LNCAP (cell line): ENCODE measurements at regions not wholly inside any gene's neighbourhood (a gene's known extent, or its start where the extent isn't known, plus 50 kb on each side); places are given as distances from the start of the nearest gene placed in this dataset.

Experiments used
- TF ChIP-seq, protein P1 (sequence below): fragments of 450-650 bp; IDR thresholded peaks from 2 replicates; pipeline ENCODE4 v1.5.1; 2017; ENCODE audit warnings: mild to moderate bottlenecking

DNA sequence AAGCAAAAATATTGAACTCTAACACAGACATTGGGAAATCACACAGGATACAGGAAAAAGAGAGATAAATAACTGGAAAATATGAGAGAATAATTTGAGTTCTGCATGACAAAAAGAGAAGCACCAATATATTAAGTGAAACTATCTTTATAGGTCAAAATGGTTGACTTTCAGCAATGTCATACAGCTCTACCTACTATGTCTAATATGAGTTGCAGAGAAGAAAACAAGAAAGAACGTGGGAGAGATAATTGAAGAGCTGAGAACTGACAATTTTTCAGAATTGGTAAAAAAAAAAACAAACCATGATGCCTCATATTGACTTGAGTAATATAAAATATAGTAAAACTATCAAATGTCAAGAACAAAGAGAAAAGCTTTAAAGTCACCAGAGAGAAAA, 221.7 kb downstream of the BCL11B start:
- TF ChIP-seq, protein P1, sequence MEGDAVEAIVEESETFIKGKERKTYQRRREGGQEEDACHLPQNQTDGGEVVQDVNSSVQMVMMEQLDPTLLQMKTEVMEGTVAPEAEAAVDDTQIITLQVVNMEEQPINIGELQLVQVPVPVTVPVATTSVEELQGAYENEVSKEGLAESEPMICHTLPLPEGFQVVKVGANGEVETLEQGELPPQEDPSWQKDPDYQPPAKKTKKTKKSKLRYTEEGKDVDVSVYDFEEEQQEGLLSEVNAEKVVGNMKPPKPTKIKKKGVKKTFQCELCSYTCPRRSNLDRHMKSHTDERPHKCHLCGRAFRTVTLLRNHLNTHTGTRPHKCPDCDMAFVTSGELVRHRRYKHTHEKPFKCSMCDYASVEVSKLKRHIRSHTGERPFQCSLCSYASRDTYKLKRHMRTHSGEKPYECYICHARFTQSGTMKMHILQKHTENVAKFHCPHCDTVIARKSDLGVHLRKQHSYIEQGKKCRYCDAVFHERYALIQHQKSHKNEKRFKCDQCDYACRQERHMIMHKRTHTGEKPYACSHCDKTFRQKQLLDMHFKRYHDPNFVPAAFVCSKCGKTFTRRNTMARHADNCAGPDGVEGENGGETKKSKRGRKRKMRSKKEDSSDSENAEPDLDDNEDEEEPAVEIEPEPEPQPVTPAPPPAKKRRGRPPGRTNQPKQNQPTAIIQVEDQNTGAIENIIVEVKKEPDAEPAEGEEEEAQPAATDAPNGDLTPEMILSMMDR, result no peak

DNA sequence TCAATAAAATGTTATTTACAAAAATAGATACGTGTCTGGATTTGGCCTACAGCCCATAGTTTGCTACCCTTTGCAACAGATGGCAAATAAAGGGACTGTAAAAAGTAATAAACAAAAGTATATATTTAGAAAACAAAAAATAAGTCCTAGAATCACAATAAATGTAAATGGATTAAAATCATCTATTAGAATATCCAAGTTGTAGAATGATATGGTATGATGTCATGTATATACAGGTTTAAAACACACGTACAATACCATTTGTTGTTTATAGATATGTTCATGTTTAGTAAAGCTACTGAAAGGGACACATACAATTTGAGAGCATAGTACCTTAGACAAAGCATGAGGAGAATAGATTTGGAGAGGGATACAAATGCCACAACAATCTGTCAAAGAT, 219.5 kb downstream of the BCL11B start:
- TF ChIP-seq, protein P1, result no peak

DNA sequence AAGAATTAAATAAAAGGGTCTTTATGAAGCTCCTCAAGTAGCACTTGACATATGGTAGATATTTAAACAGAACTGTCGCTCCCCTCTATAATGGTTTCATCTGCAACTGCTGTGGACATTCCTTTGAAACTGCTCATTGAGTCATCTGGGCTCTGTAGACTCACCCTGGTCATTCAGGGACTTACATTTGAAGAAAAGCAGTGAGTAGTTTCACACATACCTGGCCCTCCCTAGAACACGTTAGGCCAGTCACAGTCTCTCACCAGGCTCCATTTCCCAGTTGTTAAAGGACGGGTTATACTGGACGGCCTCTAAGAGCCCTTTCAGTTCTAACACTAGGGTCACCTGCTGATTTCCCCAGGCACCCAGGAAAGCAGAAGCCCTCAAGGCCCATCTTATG, 217.0 kb downstream of the BCL11B start:
- TF ChIP-seq, protein P1, result no peak

DNA sequence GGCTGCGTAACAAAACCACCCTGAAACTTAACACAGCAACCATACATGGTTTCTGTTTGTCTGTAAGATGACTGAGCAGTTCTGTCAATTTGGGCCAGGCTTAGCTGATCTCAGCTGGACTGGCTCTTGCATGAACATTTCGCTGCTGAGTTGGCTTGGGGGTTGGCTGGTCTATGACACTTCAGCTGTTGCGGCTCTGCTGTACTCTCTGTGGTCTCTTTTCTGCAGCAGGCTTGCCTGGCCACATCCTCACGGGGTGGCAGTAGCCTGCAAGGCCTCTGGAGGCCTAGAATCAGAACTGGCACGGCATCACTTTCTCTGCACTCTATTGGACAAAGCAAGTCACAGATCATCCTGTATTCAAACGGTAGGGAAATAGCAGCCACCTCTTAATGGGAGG, 216.2 kb downstream of the BCL11B start:
- TF ChIP-seq, protein P1, result no peak

DNA sequence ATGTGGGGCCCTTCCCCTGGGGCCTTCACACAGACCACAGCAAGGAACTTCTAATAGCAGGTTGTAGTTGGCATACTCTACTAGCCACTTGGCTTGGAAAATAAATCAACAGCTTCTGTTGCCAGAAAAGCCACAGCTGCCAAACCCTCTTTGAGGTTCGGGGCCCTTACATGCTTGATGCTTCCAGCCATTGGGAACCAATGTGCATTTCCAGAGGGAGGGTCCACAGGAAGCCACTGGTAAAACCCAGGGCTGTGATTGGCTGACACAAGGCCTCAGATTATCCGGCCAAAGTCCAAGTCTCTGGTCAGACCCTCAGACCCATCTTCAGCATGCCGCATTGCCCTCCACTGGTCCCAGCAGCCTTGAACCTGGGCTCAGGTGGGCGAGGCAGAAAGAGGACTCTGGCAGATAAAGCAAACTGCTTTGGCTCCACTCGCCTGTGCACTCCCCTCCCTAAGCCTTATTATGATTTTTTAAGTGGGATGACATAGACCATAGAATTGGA, 214.4 kb downstream of the BCL11B start:
- TF ChIP-seq, protein P1, result no peak

DNA sequence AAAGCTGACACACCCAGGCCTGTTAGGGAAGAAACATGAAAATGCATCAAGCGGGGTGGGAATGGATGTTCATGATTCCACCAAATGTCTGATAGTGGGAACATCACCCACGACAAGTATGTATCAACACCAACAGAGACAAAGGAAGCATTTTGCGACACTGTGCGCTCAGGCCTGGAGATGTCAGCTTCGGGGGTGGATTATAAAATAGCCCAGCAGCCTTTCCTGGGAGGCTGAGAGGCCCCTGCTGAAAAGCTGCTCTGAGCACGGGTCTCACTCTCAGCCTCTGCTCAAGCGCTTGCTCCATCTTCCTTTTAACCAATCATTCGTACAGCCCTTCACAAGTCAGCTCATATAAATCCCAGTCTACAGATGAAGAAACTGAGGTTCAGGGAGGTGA, 213.5 kb downstream of the BCL11B start:
- TF ChIP-seq, protein P1, result no peak

DNA sequence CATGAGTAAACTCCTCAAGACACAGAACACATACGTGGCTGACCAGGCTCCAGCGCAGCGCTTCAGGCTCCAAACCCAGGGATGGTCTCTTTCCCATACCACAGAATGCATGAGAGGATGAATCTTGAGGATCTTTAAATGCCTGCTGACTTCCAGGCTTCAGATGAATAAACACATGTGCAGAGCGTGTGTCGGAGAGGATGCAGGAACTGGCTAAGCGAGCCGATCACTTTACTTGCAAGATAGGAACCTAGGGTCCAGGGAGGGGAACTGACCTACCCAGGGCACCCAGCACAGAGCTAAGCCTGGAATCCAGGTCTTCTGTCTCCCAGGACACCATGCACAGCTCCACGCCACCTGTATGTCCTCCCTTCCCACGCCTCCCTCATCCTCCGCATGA, 209.8 kb downstream of the BCL11B start:
- TF ChIP-seq, protein P1, result no peak

DNA sequence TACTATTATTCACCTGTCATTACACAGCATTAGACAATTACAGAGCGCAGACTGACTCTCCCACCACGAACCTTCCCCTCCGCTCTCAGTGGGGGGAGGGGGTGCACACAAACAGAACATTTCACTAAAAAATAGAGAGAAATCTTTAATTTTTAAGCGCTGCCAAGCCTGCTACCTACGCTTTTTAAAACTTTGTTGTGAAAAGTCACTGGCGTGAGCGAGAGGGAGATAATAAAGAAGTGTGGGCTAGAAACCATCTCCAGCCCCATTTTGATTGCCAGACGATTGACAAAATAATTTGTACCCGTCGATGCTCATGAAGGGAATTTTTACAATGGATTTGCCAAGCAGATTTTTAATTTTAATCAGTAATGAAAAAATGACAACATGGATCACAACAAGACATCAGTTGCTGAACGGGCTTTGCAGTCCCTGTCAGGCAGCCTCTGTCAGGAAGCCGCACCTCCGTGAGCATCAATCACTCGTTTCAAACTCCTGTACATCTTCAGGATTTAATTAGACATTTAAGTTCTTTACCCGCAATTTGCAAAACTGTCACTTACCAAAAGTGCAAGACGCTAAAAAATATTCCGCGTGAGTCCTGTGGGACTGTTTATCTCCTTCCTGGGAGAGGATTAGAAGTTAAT, 209.1 kb downstream of the BCL11B start:
- TF ChIP-seq, protein P1, result no peak
